Stimulated activated effector memory CD8-positive, alpha-beta T cell treated with anti-CD3 and anti-CD28 coated beads, Interleukin-12 subunit alpha, Interleukin-12 subunit beta, amount 100 ng/mL, for 72 hours (primary cell): ENCODE measurements at regions not wholly inside any gene's neighbourhood (a gene's known extent, or its start where the extent isn't known, plus 50 kb on each side); places are given as distances from the start of the nearest gene placed in this dataset.
"Not testable (repeated sequence)": the region's sequence is repeated elsewhere in the genome, so short reads cannot be mapped to it uniquely, and the experiment has no call there.

ENCODE experiments used
- ATAC-seq: fragments of 150-1000 bp; cut with Tn5 transposase; 2 replicates; pipeline ENCODE4 v1.10.0; 2021
- DNase-seq, 2 donors: peaks; one replicate each; pipeline ENCODE4 v3.0.0; 2021 to 2022; ENCODE audit warnings: low spot score in 2 of 2
- H3K27ac Mint-ChIP-seq: one replicate; pipeline ENCODE4 v1.8.0; 2022; ENCODE audit warnings: mild to moderate bottlenecking, mixed read lengths
- H3K36me3 Mint-ChIP-seq: one replicate; pipeline ENCODE4 v1.8.0; 2022; ENCODE audit warnings: mild to moderate bottlenecking, mixed read lengths
- H3K4me1 Mint-ChIP-seq: one replicate; pipeline ENCODE4 v1.8.0; 2022; ENCODE audit warnings: mixed read lengths
- H3K4me3 Mint-ChIP-seq: one replicate; pipeline ENCODE4 v1.8.0; 2022; ENCODE audit warnings: mild to moderate bottlenecking, mixed read lengths
- H3K9me3 Mint-ChIP-seq: one replicate; pipeline ENCODE4 v1.8.0; 2022; ENCODE audit warnings: mixed read lengths

DNA sequence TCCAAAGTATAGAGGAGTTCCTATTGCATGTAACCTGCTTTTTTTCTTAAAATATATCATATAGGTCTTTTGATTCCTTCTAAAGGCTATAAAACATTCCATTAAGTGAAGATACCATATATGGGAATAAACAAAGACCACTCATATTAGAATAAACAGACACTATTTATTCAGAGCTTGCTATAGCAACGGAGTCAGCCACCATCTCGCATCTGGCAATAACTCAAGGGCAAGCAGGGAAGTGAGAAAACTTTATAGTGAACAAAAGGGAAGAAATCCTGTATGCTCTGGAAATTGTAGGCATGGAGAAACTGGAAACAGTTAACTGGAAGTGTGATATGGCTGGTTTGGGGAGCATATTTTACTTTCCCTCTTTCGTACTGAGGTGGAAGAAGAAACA, 301.9 kb downstream of the PTH2R start:
- no peaks in the 10 kb centered on the region for H3K4me1 Mint-ChIP-seq
- H3K9me3 Mint-ChIP-seq: peaks cover 12% of the 10 kb centered on the region
- no peak overlapping the region for H3K4me3 Mint-ChIP-seq
- DNase-seq (no peak), ATAC-seq (no peak)
- no peaks in the 10 kb centered on the region for H3K36me3 Mint-ChIP-seq
- H3K27ac Mint-ChIP-seq: no peak overlapping the region

DNA sequence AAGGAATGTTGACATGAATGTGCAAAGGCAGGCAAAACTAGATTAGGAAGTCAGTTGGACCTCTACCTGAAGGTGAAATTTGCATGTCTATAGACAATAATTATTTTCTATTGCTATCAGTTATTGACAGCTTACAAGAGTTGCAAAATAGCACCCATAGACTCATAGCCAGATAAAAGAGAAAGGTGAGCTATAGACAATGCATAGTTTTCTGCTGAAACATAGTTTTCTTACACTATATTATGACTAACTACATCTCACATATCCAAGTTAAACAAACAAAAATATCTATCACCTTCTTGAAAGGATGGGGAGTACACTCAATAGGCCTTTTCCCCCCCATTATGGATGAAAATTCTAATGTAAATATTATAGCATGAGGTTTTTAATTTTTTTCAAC, 305.0 kb downstream of the PTH2R start:
- Mint-ChIP-seq H3K27ac (no peak overlapping the region), H3K4me3 (no peak overlapping the region), H3K36me3 (no peaks in the 10 kb centered on the region), H3K9me3 (peaks cover 7% of the 10 kb centered on the region), H3K4me1 (no peaks in the 10 kb centered on the region)
- ATAC-seq: no peak
- DNase-seq: no peak

DNA sequence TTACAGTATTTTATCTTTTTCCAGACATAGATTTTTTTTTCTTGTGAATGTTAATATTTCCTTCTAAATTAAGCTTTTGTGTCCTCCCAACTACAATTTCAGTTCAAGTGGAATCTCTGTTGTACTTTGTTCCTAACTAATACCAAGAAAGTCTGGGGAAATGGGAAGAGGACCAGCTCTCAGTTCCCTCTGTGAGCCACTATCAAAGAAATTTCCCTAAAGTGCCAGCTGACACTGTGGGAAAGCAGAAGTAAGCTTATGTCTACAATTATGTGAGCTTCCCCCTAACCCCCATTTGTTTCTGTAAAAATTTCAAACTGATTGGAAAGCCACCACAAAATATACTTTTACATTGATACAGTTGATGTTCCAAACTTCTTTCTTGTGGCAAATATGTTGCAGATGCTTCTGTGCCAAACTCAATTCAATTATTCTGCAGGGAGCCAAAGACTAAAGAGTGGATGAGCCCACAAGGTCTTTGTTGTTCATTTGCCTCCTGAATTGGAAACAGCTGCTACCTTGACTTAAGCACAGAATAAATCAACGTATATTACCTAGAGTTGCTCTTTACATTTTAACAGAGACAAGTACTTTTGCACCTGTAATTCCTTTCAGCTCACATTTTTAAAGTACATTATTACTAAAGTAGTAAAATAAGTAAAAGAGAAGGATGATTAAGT, 306.6 kb downstream of the PTH2R start:
- Mint-ChIP-seq H3K9me3 (peaks cover 9% of the 10 kb centered on the region), H3K4me3 (no peak overlapping the region), H3K4me1 (no peaks in the 10 kb centered on the region), H3K27ac (no peak overlapping the region), H3K36me3 (no peaks in the 10 kb centered on the region)
- ATAC-seq: no peak
- no peak for DNase-seq

DNA sequence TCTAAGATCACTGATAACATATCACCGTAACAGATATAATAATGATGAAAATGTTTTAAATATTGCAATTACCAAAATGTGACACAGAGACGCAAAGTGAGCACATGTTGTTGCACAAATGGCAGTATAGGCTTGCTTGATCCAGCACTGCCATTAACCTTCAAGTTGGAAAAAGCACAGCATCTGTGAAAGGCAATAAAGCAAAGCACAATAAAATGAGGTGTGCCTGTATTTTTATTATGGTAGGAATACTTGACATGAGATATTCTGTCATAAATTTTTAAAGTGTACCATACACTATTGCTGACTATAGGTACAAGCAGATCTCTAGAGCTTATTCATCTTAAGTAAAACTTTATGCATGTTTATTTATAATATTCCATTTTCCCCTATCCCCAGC, 312.2 kb downstream of the PTH2R start:
- H3K4me1 Mint-ChIP-seq: no peaks in the 10 kb centered on the region

DNA sequence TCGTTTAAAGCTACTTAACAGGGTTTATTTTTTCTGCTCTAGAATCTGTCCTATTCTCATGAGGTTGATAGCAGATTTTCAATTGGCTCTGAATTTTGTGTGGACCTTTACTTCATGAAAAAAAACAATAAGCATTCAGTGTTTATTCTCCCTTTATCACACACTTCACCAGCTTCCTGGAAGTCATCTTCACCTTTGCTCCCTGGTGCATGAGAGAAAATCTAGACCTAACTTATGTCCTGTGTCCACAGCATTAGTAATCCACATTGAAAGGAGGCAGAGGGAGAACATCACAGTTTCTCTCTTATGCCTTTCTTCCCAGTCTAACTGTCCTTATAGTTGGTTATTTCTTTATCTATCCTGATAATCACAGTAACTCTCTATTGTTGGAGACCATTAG, 316.1 kb downstream of the PTH2R start:
- ATAC-seq (no peak), DNase-seq (no peak)
- Mint-ChIP-seq H3K36me3 (no peaks in the 10 kb centered on the region), H3K4me3 (no peak overlapping the region), H3K27ac (no peak overlapping the region), H3K4me1 (no peaks in the 10 kb centered on the region), H3K9me3 (peaks cover 9% of the 10 kb centered on the region)

More for the DNA sequence above, 312.2 kb downstream of the PTH2R start:
- H3K36me3 Mint-ChIP-seq: no peaks in the 10 kb centered on the region
- no peak overlapping the region for H3K27ac Mint-ChIP-seq
- peaks cover 11% of the 10 kb centered on the region for H3K9me3 Mint-ChIP-seq
- H3K4me3 Mint-ChIP-seq: no peak overlapping the region
- no peak for DNase-seq
- ATAC-seq: no peak

DNA sequence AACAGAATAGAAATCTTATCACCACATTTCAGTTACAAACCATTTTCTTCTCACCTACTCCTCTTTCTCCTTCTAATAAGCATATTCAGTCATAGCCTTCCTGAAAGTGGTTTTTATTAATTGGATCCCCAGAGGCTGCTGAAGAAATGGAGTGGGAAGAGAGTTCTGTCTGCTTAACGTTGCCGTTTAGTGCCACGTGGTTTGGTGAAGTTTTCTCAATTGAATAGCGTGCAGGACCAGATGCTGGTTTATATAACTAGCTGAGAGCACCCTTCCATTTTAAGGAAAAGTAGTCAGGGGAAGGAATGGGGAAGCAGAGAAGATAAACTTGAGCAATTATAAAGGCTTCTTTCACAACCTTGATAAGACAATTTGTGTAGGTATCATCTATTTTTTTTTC, 318.7 kb downstream of the PTH2R start:
- H3K9me3 Mint-ChIP-seq: peaks cover 9% of the 10 kb centered on the region
- no peak overlapping the region for H3K27ac Mint-ChIP-seq
- no peak overlapping the region for H3K4me3 Mint-ChIP-seq
- DNase-seq (no peak), ATAC-seq (no peak)
- no peaks in the 10 kb centered on the region for H3K4me1 Mint-ChIP-seq
- no peaks in the 10 kb centered on the region for H3K36me3 Mint-ChIP-seq

DNA sequence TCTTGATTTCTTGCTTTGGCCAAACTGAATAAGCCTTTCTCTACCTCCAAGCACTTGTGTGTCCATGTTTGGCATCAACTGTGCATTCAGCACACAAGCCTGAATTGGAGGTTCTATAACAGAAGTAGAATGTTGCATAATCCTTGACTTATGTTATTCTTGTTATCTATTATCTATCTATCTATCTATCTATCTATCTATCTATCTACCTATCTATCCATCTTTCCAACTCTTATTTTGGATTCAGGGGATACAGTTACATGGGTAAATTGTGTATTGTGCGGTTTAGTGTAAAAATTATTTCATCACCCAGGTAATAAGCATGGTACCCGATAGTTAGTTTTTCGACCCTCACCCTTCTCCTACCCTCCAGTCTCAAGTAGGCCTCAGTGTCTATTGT, 319.6 kb downstream of the PTH2R start:
- Mint-ChIP-seq H3K27ac (no peak overlapping the region), H3K4me3 (no peak overlapping the region), H3K9me3 (peaks cover 12% of the 10 kb centered on the region), H3K36me3 (no peaks in the 10 kb centered on the region), H3K4me1 (no peaks in the 10 kb centered on the region)
- no peak for ATAC-seq
- no peak for DNase-seq

DNA sequence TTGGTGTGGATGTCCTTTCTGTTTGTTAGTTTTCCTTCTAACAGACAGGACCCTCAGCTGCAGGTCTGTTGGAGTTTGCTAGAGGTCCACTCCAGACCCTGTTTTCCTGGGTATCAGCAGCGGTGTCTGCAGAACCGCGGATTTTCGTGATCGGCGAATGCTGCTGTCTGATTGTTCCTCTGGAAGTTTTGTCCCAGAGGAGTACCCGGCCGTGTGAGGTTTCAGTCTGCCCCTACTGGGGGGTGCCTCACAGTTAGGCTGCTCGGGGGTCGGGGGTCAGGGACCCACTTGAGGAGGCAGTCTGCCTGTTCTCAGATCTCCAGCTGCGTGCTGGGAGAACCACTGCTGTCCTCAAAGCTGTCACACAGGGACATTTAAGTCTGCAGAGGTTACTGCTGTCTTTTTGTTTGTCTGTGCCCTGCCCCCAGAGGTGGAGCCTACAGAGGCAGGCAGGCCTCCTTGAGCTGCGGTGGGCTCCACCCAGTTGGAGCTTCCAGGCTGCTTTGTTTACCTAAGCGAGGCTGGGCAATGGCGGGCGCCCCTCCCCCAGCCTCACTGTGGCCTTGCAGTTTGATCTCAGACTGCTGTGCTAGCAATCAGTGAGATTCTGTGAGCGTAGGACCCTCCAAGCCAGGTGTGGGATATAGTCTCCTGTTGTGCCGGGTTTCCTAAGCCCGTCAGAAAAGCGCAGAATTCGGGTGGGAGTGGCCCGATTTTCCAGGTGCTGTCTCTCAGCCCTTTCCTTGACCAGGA, 345.2 kb downstream of the PTH2R start:
- not testable (repeated sequence) for H3K36me3 Mint-ChIP-seq, H3K27ac Mint-ChIP-seq, DNase-seq, H3K4me3 Mint-ChIP-seq, H3K4me1 Mint-ChIP-seq, ATAC-seq
- H3K9me3 Mint-ChIP-seq: peaks cover 14% of the 10 kb centered on the region

DNA sequence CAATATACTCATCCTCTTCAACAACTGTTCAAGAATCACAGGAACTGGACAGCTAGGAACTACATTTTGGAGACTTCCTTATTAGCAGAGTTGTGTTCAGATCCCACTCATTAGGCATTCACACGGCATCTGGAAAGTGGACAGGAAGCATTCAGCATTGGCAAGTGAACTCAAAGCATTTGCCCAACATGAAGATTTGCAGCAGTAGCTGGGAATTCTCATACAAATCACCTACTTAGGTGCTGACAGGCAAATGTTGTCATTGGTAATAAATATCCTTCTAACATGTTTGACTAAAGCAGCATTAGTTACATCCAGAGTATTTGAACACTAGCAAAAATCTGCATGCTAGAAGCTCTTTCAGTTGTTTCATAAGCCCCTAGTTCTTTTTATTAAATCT, 350.8 kb downstream of the PTH2R start:
- Mint-ChIP-seq H3K36me3 (no peaks in the 10 kb centered on the region), H3K4me1 (no peaks in the 10 kb centered on the region), H3K4me3 (no peak overlapping the region), H3K9me3 (peaks cover 19% of the 10 kb centered on the region), H3K27ac (no peak overlapping the region)
- DNase-seq (no peak), ATAC-seq (no peak)

DNA sequence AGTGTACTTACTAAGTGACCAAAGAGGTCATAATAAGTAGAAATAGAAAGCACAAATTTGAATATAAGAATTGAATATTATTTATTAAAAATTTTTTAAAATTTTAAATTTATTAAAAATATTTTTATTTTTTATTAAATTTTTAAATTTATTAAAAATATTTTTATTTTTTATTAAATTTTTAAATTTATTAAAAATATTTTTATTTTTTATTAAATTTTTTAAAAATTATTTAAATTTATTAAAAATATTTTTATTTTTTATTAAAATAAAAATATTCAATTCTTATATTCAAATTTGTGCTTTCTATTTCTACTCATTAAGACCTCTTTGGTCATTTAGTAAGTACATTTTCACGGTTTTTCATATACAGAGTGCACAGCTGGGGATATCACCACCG, 366.5 kb downstream of the PTH2R start:
- not testable (repeated sequence) for H3K4me1 Mint-ChIP-seq, H3K36me3 Mint-ChIP-seq, H3K4me3 Mint-ChIP-seq, DNase-seq, ATAC-seq, H3K27ac Mint-ChIP-seq, H3K9me3 Mint-ChIP-seq

DNA sequence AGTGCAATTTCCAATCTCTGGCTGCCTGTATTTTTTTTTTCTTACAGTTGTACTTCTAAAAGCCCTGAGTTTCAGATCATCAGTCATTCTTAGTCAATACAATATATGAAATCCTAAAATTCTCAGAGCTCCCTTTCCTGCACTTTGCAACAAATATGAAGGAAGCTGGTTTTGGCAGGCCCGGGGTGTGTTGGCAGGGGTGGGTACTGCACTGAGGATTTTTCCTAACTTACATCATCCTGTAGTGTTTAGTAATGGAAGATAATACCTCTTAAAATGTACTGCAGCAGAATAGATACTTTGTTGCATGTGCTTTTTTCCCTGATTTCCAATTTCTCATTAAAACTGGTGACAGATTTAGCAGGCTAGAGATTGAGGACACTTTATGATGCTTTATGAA, 374.6 kb downstream of the PTH2R start:
- Mint-ChIP-seq H3K4me1 (no peaks in the 10 kb centered on the region), H3K4me3 (no peak overlapping the region), H3K36me3 (no peaks in the 10 kb centered on the region), H3K27ac (no peak overlapping the region), H3K9me3 (peaks cover 10% of the 10 kb centered on the region)
- no peak for ATAC-seq
- DNase-seq: no peak

DNA sequence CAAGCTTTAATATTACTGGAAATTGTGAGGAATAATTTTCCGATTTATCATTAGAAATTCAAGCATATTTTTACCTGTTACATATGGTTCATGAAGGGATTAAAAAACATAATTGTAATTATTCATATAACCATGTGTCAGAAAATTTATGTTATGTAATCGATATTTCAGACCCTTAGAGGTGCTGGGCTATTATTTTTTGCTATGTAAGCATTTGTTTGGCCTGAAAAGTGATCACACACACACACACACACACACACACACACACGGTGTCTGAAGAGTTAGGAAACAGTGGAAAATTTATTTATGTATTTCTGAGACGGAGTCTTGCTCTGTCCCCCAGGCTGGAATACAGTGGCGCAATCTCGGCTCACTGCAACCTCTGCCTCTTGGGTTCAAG, 375.5 kb downstream of the PTH2R start:
- Mint-ChIP-seq H3K9me3 (peaks cover 7% of the 10 kb centered on the region), H3K4me1 (no peaks in the 10 kb centered on the region), H3K27ac (no peak overlapping the region), H3K4me3 (no peak overlapping the region), H3K36me3 (no peaks in the 10 kb centered on the region)
- DNase-seq (no peak), ATAC-seq (no peak)

DNA sequence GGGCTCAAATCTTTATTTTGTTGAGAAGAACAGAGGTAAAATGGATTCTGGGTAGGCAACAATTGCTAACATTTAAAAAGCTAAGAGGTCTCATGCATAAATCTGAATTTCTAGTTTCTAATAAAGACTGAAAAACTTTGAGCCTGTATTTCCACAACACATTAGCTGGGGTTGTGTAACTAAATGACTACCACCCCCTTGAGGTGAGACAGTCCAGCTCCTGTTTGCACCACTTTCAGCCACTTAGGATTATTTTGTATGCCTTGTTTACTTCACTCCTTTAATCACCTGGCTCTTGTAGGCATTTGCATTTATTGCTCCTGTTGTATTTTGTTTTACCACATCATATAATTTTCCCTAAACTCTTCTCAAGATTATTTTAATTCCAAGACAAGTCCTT, 376.6 kb downstream of the PTH2R start:
- ATAC-seq (no peak), DNase-seq (no peak)
- no peaks in the 10 kb centered on the region for H3K36me3 Mint-ChIP-seq
- no peak overlapping the region for H3K4me3 Mint-ChIP-seq
- peaks cover 7% of the 10 kb centered on the region for H3K9me3 Mint-ChIP-seq
- H3K4me1 Mint-ChIP-seq: no peaks in the 10 kb centered on the region
- no peak overlapping the region for H3K27ac Mint-ChIP-seq

DNA sequence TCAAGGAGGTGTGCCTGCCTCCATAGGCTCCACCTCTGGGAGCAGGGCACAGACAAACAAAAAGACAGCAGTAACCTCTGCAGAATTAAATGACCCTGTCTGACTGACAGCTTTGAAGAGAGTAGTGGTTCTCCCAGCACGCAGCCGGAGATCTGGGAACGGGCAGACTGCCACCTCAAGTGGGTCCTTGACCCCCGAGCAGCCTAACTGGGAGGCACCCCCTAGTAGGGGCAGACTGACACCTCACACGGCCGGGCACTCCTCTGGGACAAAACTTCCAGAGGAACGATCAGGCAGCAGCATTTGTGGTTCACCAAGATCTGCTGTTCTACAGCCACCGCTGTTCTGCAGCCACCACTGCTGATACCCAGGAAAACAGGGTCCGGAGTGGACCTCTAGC, 378.2 kb downstream of the PTH2R start:
- DNase-seq, H3K27ac Mint-ChIP-seq, ATAC-seq, H3K4me3 Mint-ChIP-seq, H3K9me3 Mint-ChIP-seq, H3K4me1 Mint-ChIP-seq, H3K36me3 Mint-ChIP-seq: not testable (repeated sequence)

DNA sequence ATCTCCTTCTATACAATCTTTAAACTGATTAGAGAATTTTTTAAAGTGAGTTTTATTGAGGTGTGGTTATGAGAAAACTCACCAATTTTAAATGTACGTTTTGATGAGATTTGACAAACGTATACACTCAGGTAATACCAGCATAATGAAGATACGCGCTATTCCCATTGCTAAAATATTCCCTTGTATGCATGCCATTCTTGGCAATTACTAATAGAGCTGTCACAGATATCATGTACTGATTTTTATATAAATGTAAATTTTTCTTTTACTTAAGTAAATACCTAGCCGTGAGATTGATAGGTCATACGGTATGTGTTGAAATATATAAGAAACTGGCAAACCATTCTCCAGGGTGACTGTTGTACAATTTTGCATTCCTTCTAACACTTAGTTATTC, 384.7 kb downstream of the PTH2R start:
- no peaks in the 10 kb centered on the region for H3K36me3 Mint-ChIP-seq
- no peak overlapping the region for H3K4me3 Mint-ChIP-seq
- H3K27ac Mint-ChIP-seq: no peak overlapping the region
- H3K9me3 Mint-ChIP-seq: peaks cover 4% of the 10 kb centered on the region
- ATAC-seq (no peak), DNase-seq (no peak)
- no peaks in the 10 kb centered on the region for H3K4me1 Mint-ChIP-seq

DNA sequence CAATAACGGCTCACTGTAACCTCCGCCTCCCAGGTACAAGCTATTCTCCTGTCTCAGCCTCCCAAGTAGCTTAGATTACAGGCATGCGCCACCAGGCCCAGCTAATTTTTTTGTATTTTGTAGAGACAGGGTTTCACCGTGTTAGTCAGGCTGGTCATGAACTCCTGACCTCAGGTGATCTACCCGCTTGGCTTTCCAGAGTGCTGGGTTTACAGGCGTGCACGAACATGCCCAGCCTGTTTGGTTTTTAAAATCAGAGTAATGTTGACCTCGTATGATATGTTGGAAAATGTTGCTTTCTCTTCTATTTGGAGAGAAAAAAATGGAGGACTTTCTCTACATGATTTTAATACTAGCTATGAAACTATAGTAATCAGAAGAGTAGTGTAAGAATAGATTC, 386.2 kb downstream of the PTH2R start:
- Mint-ChIP-seq H3K4me3 (no peak overlapping the region), H3K27ac (no peak overlapping the region), H3K9me3 (no peaks in the 10 kb centered on the region), H3K36me3 (no peaks in the 10 kb centered on the region), H3K4me1 (no peaks in the 10 kb centered on the region)
- ATAC-seq (no peak), DNase-seq (no peak)
